ENCODE measurements at regions not wholly inside any gene's neighbourhood (a gene's known extent, or its start where the extent isn't known, plus 50 kb on each side); places are given as distances from the start of the nearest gene placed in this dataset.

GRCh38 chr17:34135841-34136240 is 119.2 kb upstream of the CCL2 start:
- no peak for TF ChIP-seq CTCF (IDR thresholded peaks at IDR 0.05)
- TF ChIP-seq POLR2A (IDR thresholded peaks at IDR 0.05), result no peak
